WTC11 (cell line): ENCODE measurements at regions not wholly inside any gene's neighbourhood (a gene's known extent, or its start where the extent isn't known, plus 50 kb on each side); places are given as distances from the start of the nearest gene placed in this dataset.

Experiments
- AFF4 ChIP-seq: sonication (generic); formaldehyde crosslinking; IDR thresholded peaks from 2 replicates; pipeline ENCODE4 v1.8.1; 2023; ENCODE audit warnings: mild to moderate bottlenecking, missing genetic modification reagents, borderline replicate concordance
- ARID4B ChIP-seq: sonication (generic); formaldehyde crosslinking; IDR thresholded peaks from 2 replicates; pipeline ENCODE4 v1.8.0; 2023; ENCODE audit warnings: missing genetic modification reagents, mild to moderate bottlenecking, borderline replicate concordance
- ATF1 ChIP-seq: sonication (generic); formaldehyde crosslinking; IDR thresholded peaks from 2 replicates; pipeline ENCODE4 v1.8.1; 2023; ENCODE audit warnings: mild to moderate bottlenecking, moderate library complexity, missing genetic modification reagents
- ATF2 ChIP-seq: sonication (generic); formaldehyde crosslinking; IDR thresholded peaks from 2 replicates; pipeline ENCODE4 v1.8.1; 2022; ENCODE audit warnings: low read depth, missing genetic modification reagents, borderline replicate concordance
- ATF6 ChIP-seq: sonication (generic); formaldehyde crosslinking; IDR thresholded peaks from 2 replicates; pipeline ENCODE4 v1.8.1; 2023; ENCODE audit warnings: mild to moderate bottlenecking, missing genetic modification reagents
- CBFB ChIP-seq: sonication (generic); formaldehyde crosslinking; IDR thresholded peaks from 2 replicates; pipeline ENCODE4 v1.8.1; 2022; ENCODE audit warnings: mild to moderate bottlenecking, low read depth, missing genetic modification reagents
- CTCF ChIP-seq: fragments of 200-600 bp; IDR thresholded peaks from 2 replicates; pipeline ENCODE4 v1.8.0; 2022; ENCODE audit warnings: antibody characterized with exemption
- IRF1 ChIP-seq: sonication (generic); formaldehyde crosslinking; IDR thresholded peaks from 2 replicates; pipeline ENCODE4 v1.8.0; 2023; ENCODE audit warnings: missing genetic modification reagents
- IRF2 ChIP-seq: sonication (generic); formaldehyde crosslinking; IDR thresholded peaks from 2 replicates; pipeline ENCODE4 v1.8.0; 2022; ENCODE audit warnings: low read depth, missing genetic modification reagents, borderline replicate concordance
- SP1 ChIP-seq: sonication (generic); formaldehyde crosslinking; conservative IDR thresholded peaks from 2 replicates; pipeline ENCODE4 v1.8.1; 2022; ENCODE audit warnings: missing genetic modification reagents
- USF2 ChIP-seq: sonication (generic); formaldehyde crosslinking; IDR thresholded peaks from 2 replicates; pipeline ENCODE4 v1.8.1; 2023; ENCODE audit warnings: mild to moderate bottlenecking, missing genetic modification reagents, moderate library complexity
- ZNF263 ChIP-seq: sonication (generic); formaldehyde crosslinking; IDR thresholded peaks from 2 replicates; pipeline ENCODE4 v1.8.1; 2022; ENCODE audit warnings: low read depth, mild to moderate bottlenecking, moderate library complexity, missing genetic modification reagents

GRCh38 chrX:45274576-45274975 is 73.9 kb upstream of the DIPK2B start:
- TF ChIP-seq ATF6 (CRISPR knock-in tag) (no peak), IRF2 (CRISPR knock-in tag) (no peak), ATF2 (CRISPR knock-in tag) (no peak), CTCF (no peak), USF2 (CRISPR knock-in tag) (no peak), CBFB (no peak), IRF1 (CRISPR knock-in tag) (no peak), ZNF263 (CRISPR knock-in tag) (no peak), ARID4B (CRISPR knock-in tag) (no peak), AFF4 (CRISPR knock-in tag) (no peak), SP1 (CRISPR knock-in tag) (no peak), ATF1 (CRISPR knock-in tag) (no peak)
